K562 (cell line): ENCODE measurements at regions not wholly inside any gene's neighbourhood (a gene's known extent, or its start where the extent isn't known, plus 50 kb on each side); places are given as distances from the start of the nearest gene placed in this dataset.

ENCODE experiments used
- POLR2A ChIP-seq: fragments of 450-650 bp; conservative IDR thresholded peaks from 2 replicates; pipeline ENCODE4 v1.6.1; 2016
- SETDB1 ChIP-seq: IDR thresholded peaks from one replicate; pipeline ENCODE4 v1.6.1; 2012; ENCODE audit warnings: low read length, control low read depth, inconsistent platforms
- ZNF57 ChIP-seq: fragments of 450-650 bp; formaldehyde crosslinking; IDR thresholded peaks from 2 replicates; pipeline ENCODE4 v1.4.0; 2020; ENCODE audit warnings: mild to moderate bottlenecking, moderate library complexity

GRCh38 chr10:10852464-10852863, 165.2 kb upstream of the CELF2 start:
- TF ChIP-seq POLR2A = no peak
- TF ChIP-seq ZNF57 (CRISPR knock-in tag) = no peak
- TF ChIP-seq SETDB1 = no peak
